HG02938 (cell line): ENCODE measurements at regions not wholly inside any gene's neighbourhood (a gene's known extent, or its start where the extent isn't known, plus 50 kb on each side); places are given as distances from the start of the nearest gene placed in this dataset.

Source experiments
- ATAC-seq: cut with Tn5 transposase; IDR thresholded peaks from one replicate; pipeline ENCODE4 v1.9.1; 2021; ENCODE audit warnings: mild to moderate bottlenecking, moderate library complexity; ENCODE audit not compliant: unreplicated experiment

DNA sequence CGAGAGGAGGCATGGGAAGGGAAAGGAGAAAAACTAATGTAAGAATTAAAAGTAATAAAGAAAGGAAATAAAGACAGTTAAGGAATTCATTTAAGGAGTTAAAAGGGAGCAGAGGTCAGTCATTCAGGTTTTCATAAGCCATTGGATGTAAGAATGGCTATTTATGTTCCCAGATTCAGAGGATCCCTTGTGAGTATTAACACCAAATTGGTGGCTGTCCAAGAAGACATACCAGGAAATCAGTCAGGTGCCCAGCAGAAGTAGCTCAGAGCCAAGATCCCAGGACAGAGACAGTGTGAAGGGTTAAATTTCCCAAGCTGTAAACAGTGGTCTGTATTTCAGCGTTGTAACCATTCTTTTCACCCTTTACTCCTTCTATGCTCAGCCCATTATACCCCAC is 550.4 kb downstream of the BCL11A start:
- no peak for ATAC-seq

- ATAC-seq, result no peak
These were observed 551.1 kb downstream of the BCL11A start for GRCh38 chr2:60002183-60002867.

DNA sequence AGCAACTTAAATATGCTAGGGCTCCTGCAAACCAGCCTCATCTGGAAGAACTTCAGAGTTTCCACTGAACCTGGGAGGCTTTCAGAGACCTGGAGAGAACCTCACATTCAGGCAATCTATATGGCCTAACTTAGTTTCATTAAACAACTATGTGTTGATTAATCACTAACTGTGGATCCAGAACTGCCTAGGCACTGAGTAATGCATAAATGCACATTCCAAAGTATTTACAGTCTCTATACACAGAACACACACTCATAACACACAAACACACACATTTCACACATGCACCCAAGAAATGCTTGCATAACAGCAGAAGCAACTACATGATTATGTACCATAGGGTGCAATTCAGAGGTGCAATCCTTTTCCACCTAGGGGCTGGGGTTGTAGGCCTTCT is 552.8 kb downstream of the BCL11A start:
- ATAC-seq, result no peak

DNA sequence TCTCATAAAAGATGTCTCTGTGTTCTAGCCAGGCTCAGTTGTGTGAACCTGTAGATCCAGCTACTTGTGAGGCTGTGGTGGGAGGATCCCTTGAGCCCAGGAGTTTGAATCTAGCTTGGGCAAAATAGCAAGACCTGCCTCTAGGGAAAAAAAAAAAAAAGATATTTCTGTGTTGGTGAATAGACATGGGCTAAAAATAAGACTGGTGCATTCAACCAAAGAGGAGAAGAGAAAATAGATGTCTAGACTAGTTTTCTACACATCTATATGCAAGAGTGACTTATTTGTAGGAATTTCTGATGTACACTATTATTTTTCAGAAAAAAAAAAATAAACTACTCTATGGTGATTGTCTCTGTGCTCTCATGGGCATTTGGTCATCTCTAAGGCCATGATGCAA is 555.1 kb downstream of the BCL11A start:
- ATAC-seq, result no peak

GRCh38 chr2:59997371-59997770 is 556.1 kb downstream of the BCL11A start:
- no peak for ATAC-seq

GRCh38 chr2:59996855-59997254 is 556.6 kb downstream of the BCL11A start:
- no peak for ATAC-seq

DNA sequence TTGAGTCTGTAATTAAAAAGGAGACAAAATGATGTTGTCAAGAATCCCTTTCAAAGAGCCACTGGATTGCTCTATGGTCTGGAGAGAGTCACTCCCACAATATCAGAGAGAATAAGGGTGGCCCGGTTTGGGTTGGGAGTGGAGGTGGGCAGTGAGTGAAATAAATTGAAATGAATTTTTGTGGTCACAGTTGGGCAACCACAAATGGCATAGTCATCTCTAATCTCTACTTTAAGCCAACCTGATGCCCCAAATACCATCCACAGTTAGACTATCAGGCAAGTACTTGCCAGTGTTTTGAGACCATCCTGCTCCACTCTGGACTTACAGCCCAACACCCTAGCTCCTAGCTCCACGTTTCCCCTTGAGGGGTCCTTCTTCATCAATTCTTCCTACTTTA is 559.7 kb downstream of the BCL11A start:
- ATAC-seq, result no peak

DNA sequence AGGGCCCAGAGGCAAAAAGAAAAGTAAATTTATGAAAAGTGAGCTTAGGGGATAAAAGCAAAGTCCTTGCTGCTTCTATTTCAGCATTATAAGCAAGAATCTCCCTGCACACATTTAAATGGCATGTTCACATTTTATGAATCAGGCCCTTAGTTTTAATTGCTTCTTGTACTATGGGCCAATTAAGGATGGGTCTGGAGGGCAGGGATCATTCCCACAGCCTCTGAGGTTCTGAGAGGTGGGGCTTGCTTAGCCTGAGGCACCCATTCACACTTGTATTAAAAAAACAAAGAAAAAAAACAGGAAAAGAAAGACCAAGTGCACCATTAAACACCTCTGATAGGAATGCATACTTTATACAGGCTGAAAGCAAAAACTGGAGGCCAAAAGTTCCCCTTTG is 565.1 kb downstream of the BCL11A start:
- no peak for ATAC-seq

- no peak for ATAC-seq
These were observed 566.9 kb downstream of the BCL11A start for GRCh38 chr2:59986511-59986910.

GRCh38 chr2:59985923-59986322 is 567.5 kb downstream of the BCL11A start:
- no peak for ATAC-seq

DNA sequence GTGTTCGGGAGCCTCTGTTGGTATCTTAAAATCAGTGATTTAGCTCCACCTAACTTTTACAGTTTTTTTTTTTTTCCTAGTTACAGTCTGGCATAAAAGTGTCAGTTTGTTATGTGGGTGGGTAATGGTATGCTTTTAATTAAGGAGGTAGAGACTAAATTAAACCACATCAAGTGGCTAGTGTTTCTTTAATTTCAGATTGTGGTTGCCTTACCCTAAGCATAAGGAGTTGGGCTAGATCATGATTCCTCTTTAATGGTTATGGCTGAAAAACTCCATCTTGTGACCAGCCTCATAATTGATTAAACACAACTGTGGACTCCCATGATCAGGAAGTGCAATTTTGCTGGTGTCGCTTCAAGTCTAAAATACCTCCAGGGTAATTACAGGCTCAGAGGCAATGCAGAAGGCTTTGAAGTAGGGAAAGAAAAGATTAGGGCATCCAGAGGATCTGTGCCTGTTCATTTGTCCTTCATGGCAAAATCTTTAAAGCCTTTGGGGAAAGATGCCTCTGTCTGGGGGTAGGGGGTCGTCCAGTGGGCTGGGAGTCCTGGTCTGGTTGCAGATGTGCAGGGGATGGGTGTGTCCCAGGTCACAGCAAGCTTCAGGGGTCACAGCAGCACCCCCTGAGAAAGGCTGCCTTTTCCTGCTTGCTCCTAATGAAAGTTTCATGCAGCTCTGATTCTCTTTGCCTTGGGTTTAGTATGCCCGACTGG is 579.2 kb downstream of the BCL11A start:
- no peak for ATAC-seq

DNA sequence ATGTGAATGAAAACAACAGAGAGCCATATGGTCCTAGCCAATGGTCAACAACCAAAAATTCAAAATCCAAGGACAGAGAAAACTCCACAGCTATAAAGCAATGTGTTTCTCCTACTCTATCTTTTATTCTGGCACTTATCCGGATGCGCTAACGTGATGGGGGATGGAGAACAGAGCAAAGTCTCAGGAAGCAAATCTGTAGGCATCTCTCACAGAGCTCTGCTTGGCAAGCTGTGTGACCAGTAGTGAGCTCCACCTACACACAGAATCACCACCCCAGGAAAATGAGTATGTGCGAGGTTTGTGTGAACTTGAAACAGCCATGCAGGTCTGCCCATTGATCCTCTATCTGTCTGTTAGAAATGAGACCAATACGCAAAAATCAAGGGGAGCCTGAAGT is 584.3 kb downstream of the BCL11A start:
- ATAC-seq, result no peak

- no peak for ATAC-seq
These were observed 585.0 kb downstream of the BCL11A start for GRCh38 chr2:59968441-59968840.

DNA sequence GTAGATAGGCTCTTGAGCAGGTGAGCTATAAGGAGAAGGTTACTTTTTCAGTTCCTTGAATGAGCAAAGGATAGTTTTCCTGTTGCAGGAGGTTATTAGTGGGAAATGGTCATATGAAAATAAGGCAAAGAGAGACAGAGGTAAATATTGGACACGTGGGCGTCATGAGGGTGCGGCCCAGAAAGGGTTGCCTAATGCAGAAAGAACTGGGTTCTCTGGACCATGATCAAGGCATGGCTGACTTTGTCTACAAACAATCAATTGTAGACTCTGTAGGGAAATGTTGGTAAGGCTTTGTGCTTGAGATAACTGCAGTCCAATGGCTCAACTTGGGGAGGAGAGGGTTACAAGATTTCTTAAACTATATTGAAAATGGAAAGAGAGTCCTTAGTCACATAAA is 585.8 kb downstream of the BCL11A start:
- ATAC-seq, result no peak

GRCh38 chr2:59963157-59963556 is 590.3 kb downstream of the BCL11A start:
- no peak for ATAC-seq

GRCh38 chr2:59961746-59962145 is 591.7 kb downstream of the BCL11A start:
- ATAC-seq, result no peak

GRCh38 chr2:59959944-59960343 is 593.5 kb downstream of the BCL11A start:
- no peak for ATAC-seq

- no peak for ATAC-seq
These were observed 596.0 kb downstream of the BCL11A start for GRCh38 chr2:59957504-59957903.

- no peak for ATAC-seq
These were observed 596.5 kb downstream of the BCL11A start for GRCh38 chr2:59956981-59957380.

DNA sequence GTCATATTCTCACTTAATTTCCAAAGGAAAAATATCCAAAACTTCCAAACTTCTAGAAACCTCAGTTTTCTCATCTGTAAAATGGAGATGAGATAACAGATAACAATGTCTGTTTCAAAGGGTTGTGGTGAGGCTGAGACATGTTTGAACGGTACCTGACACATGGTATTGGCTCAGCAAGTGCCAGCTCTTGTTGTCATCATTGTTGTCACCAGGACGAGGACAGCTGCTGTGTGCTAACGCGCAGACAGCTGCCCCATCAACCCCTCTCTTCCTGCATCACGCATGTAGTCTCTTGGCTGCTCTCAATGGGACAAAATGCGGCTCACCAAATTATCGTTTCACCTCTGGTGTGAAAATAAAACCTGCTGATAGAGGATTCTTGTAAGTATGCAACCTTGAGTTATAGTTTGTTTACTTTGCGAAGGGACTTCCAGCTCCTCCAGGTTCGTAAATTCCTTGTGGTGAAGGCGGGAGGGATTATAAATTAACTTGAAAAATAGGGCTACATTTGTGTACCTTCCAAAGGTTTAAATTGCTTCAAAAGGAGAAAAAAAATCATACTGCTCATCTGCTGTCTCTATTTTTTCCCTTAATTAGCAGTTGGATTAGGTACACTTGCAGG is 605.4 kb downstream of the BCL11A start:
- ATAC-seq, result no peak

GRCh38 chr2:59947209-59947608 is 606.2 kb downstream of the BCL11A start:
- ATAC-seq, result no peak

DNA sequence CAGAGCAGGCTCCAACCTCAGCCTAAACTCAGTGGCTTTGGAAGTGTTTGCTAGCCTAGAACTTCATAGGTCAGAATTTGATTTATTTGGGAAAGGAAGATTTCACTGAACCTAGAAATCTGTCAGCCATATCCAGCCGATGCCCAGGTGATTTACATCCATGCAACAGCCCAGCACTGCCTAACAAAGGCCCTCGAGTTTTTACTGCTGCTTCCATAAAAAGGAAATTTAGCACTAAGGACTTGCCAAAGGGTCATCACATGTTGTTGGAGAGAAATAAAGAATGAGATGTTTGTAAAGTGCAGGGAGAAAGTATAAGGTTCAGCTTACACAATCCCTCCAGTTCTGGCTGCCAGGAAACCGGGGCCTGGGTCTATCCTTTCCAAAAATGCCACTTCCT is 614.2 kb downstream of the BCL11A start:
- no peak for ATAC-seq
